Femur (tissue), 1 donor: ENCODE measurements at regions not wholly inside any gene's neighbourhood (a gene's known extent, or its start where the extent isn't known, plus 50 kb on each side); places are given as distances from the start of the nearest gene placed in this dataset.
"Not testable (repeated sequence)": the region's sequence is repeated elsewhere in the genome, so short reads cannot be mapped to it uniquely, and the experiment has no call there.

Experiments
- DNase-seq: peaks from one replicate; pipeline ENCODE4 v3.0.0-alpha.2; 2017

DNA sequence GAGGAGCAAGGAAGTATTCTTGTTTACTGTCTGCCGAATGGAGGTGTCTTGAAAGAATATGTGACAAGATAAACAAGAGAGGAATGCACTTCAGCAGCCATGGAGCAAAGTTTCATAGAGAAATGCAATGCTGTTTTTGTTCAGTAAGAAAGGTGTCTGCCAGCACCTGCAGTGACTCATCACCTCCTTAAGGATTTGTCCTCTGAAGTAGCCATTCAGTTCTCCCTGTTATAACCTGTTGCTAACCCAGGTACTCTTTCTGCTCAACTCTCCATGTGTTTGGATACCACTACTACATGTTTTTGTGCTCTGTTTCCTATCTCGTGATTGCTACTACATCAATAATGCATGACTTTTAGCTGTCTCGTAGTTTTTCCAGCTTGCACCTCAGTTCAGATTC, 328.9 kb downstream of the CHL1 start:
- DNase-seq = no peak

DNA sequence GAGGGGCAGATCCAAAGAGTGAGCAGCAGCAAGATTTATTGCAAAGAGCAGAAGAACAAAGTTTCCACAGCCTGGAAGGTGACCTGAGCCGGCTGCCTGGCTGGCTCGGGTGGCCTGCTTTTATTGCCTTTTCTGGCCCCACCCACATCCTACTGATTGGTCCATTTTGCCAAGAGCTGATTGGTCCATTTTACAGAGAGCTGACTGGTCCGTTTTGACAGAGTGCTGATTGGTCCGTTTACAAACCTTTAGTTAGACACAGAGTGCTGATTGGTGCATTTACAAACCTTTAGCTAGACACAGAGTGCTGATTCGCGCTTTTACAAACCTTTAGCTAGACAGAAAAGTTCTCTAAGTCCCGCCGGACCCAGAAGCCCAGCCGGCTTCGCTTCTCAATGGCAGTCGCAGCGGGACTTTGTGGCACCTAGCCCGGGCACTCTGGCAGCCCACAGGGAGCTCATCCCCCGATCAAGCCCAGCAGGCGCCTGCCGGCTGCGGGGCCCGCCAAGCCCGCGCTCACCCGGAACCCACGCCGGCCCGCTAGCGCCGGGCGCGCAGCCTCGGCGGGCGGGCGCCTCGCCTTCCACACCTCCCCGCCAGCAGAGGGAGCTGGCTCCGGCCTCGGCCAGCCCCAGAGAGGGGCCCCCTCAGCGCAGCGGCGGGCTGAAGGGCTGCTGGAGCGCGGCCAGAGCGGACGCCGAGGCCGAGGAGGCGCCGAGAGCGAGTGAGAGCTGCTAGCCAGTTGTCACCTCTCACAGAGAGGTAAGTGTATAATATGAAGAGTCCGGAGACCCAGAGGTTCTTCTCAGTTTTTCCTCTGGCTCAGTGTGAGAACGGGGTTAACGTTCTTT, 339.2 kb downstream of the CHL1 start:
- DNase-seq = peak; percentile 32

DNA sequence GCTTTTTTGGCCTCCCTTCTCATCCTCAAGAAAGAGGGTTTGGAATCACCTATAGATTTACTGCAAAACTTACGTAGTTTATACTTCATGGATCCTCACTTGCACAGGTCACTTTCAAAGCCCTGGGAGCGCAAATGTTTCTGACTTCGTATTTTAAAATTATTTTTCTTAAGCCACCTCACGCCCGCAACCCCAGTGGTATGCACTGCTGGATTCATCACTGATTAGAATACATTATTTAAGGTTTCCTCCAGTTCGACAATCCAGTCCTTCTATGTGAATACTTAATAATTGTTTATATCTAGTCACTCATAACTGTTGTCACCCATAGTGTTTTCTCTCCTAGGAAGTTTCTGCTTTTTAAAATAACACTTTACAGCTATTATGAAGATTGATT, 339.9 kb downstream of the CHL1 start:
- no peak for DNase-seq

DNA sequence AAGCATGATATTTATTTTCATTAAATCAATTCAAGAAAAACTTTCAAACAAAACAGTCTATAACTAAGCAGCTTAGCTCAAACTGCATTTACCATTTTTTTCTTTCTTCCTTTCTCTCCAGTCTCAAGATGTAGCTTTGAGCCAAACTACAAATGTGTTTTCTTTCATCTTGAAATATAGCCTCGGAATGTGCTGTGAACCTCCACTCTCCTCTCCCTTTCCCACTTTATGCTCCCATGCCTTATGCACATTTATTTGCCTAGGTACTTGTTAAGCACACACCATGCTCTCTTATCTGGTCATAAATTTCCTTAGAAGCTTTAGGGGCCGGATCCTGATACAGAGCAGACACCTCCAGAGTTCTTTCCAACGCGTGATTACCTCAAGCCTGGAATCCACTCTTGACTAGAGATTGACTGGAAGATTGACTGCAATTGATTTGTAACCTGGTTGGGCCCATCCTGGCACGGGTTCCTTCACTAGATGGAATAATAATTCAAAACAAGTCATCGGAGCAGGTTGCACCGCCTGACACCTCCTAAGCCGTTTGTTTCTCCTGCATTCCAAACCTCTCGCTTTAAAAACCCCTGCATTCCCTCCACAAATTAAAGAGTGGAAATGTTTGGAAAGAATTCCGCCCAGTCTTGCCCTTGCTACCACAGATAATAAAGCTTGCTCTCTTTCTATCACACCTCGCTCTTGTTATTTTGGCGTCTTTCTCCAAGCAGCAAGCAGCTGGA, 344.7 kb downstream of the CHL1 start:
- DNase-seq = no peak

DNA sequence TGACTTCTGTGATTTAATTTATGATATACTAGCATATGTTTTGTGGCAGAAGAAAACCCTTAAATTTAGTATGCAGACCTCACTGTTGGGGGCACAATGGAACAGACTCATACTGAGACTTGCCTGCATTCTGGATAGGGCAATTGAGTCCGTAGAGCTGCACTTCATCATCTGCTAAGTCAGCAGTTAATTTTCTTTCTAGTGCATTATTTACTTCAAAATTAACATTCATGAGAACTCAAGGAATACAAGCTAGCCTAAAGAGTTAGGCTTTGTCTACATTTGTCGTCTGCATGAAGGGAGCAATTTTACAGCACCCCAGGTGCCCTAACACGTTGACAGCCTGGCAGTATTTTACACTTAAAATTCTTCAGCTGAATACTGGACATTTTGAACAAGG, 345.5 kb downstream of the CHL1 start:
- DNase-seq = no peak

DNA sequence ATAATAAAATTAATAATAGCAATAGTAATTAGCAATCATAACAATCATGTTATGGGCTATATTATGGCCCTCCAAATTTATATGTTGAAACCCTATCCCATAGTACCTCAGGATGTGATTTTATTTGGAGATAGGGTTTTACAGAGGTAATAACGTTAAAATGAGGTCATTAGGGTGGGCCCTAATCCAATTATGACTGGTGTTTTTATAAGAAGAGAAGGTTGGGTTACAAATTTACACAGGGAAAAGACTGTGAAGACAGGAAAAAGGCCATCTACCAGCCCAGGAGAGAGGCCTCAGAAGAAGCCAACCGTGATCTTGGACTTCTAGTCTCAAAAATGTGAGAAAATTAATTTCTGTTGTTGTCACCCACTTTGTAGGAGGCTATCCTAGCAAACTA, 353.1 kb downstream of the CHL1 start:
- DNase-seq = no peak

DNA sequence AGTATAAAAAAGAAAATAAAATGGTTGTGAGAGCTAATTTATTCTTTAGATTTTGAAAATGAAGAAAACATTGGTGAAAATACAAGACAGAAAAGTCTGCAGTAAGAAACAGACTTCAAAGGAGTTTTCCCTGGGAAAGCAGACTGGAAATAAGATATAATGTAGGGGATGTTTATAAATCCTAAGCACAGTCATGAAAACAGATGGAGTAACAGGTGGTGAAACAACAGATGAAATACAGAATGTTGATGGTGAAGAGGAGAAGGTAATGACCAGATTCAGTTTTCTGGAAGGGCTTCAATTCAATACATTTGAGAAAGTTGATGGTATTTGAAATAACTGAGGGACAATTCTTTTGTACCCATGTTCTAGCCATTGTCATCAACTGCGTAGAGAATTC, 353.9 kb downstream of the CHL1 start:
- no peak for DNase-seq

DNA sequence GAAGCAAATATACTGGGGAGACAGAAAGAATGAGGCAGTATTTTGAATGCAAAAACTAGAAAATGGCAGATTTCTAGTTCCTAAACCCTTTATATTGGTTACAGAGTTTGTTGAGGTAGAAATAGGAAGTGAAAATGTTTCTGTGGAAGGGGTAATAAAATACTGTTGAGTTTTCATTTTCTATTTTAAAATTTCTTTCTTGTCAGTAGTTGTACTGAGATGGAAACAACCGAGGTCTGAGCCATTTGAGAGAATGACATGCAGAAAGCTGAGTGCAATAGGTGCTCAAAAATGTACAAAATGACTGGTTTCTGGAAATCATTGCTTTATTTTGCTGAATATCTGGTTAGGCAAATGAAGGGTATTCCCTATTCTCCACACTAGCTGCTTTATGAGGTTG, 361.4 kb downstream of the CHL1 start:
- no peak for DNase-seq

DNA sequence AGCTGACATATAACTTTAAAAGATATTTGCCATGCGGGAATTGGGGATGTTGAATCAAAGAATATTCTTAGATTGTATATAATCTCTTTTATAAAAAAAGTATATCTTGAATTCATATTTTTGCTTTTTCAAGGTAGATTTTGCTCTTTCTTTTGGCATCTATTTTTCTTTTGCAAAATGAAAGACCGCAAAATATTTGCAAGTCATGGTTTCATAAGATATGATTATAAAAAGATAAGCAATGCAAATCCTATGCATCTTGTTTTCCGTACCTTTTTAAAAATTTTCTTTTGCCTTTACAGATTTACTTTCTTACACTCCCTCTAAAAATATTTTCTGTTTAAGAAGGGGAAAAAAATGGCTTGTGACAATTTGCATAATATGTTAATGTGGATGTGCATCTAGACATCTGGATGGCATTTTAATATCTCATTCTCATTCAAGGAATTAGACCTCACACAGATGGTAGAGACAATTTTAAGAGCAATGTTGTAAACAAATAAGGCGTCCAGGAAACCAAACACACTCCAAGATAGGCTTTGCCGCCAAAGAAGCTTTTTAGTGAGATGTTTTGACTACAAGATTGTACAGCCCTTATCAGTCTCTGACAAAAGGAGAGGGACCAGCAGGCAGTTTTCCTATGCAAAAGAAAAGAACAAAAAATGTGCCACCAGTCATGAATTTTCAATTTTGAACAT, 371.1 kb downstream of the CHL1 start:
- DNase-seq = no peak

DNA sequence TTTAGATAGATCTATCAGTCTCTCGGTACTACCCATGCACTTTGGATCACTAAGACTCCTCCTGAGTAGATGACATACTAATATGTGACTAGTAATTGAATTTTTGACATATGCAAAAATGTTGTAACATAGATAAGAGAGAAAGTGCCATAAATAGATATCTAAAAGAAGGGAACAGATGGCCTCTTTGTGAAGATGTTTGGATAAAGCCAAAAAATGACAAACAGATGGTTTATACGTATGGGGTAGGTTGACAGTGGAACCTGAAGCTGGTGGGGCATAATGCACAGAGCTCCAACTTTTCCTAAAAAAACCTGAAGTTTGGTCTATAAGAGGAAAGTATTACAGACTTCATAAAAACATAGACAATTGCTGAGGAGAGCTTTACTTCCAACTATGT, 383.0 kb downstream of the CHL1 start:
- not testable (repeated sequence) for DNase-seq

DNA sequence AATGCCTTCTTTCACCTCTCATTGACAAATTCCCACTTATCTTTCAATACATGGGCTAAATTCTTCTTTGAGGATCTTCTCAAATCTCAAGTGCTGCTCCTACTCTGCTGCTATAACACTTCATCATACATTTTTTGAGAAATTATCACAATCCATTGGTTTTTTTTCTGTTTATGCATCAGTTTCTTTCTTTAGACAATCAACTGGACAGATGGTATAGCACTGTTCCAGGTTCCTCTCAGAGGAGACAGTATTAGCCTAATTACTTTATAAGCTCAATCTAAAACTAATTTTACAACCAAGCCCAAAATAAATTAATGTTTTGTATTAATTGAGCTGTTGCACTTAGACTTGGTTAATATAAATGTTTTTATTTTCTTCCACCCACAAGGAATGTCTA, 392.5 kb downstream of the CHL1 start:
- DNase-seq = not testable (repeated sequence)

DNA sequence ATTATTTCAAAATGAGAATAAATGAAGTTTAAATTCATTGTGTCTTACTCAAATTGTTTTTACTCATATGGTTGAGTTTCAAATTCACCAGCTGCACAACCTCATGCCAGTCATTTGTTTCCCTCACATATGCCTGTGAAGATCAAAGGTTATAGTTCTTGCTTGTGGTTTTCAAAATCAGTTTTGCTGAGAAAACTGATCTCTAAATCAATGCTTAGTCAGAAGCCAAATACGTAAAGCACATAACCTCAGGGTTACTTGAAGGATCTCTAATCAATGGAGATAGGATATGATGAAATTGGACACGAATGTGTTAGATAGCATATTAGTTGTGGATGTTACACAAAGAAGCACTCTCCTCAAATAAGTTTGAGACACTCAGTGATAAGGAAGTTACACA, 400.7 kb downstream of the CHL1 start:
- not testable (repeated sequence) for DNase-seq

DNA sequence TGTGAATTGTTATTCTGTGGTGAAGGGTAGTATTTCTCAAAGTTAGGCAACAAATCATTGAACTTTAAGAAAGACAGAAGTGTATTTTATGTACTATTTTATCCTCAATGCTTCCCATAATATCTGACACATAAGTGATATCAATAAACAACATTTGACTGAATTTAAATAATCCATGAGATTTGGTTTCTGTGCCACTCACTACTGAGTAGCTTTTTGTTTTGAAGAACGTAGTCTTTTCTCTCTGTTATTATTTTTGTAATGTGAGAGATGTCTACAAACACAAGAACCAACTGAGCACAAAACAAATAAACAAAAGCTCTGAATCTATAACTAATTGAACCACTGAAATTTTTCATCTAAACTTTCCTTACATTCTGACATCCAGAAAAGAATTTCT, 401.2 kb downstream of the CHL1 start:
- DNase-seq = not testable (repeated sequence)

DNA sequence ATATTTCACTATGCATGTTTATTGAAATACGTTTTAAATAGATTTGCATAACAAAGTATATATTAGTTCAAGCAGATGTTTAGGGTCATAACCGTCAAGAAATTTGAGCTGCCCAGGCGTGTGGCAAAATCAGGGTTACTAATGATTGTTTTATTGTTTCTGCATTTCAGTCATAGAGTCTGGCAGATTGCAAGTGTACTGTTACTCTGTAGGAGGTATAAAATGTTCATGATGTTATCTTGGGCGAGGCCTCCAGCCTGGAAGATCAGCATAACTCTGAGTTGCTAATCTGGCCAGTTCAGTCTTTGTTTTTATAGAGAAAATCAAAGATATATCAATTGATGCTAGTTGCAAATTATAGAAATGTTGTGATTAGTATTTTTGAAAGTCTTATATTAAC, 410.9 kb downstream of the CHL1 start:
- DNase-seq = not testable (repeated sequence)

DNA sequence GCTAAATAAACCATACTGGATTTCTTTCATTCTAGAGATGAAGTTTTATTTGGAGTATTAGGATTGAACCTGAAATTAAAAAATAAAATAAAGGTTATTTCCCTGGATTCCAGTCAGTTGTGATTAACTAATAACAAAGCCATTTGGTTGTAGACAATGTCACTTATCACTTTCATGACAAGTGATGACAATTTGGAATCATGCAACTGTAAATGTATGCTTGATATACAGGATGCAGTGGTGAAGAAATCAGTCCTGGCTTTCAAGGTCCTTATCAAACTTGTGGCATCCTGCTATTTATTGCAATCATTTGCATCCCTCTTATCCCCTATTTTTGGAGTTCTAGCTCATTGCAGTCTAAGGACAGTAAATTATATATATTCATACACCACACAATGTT, 425.2 kb downstream of the CHL1 start:
- DNase-seq = no peak

DNA sequence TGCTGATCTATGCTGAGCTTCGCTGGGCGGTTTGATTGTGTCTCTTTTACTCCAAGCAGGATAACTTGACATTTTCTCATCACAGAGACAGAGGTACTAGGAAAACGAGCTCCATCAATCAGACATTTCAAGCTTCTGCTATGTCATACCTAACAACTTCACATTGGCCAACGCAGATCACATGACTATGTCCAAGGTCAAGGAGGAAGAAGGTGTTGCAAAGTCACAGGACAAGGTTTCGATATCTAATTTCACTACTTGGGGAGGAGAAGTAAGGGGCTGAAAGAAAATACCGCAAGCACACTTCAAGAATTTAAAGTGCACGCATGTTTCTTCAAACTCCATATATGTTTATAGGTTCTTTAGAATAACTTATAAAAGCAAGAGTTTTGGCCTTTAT, 425.8 kb downstream of the CHL1 start:
- DNase-seq = no peak

DNA sequence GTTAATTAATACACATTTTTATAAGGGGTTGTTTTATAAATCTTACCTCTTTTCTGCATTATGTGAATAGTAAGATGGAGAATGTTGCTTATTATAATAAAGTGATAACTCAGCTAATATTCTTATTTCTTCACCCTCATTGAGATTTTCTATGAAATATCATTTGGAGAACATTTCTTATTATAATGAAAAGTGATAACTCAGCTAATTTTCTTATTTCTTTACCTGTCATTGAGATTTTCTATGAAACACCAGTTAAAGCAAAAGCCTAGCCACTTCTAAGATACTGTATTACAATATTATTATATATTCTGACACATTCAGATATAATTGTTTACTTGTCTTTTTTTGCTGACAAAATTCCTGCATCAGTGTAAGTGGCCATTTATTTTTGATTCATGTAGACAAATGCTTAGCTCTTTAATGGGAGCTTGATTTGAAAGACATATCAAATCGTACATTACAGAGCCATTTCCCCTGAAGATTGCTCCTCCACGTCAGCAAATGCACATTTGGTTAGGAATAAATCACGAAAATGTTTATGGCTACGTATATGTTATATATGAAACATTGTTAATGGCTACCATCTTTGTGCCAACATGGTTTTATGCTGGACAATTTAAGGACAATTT, 427.5 kb downstream of the CHL1 start:
- no peak for DNase-seq

DNA sequence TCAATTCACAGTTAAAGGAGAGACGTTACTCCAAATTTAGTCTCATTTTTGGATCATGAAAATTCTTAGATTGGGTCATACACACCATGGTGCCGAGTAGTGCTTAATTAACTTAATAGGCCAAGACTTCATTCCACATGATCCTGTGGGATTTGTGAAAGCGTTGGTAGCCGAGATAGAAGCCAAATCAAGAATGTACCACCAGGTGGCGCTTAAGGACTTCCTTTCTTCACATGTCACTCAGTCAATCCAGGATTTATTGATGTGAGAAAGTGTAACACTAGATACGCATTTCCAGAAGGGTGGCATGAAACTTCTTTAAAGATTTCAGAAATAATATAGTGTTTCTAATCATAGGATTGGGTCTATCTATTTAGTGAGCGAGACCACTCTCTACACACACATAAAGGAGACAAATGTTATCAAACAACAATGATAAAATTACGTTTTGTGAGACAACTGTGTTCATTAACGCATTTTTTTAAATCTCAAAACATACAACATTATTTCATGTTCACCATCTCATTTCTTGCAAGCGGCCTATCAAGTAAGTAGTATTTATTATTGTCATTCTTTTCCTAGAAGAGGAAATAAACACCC, 436.1 kb downstream of the CHL1 start:
- peak; percentile 51 for DNase-seq

DNA sequence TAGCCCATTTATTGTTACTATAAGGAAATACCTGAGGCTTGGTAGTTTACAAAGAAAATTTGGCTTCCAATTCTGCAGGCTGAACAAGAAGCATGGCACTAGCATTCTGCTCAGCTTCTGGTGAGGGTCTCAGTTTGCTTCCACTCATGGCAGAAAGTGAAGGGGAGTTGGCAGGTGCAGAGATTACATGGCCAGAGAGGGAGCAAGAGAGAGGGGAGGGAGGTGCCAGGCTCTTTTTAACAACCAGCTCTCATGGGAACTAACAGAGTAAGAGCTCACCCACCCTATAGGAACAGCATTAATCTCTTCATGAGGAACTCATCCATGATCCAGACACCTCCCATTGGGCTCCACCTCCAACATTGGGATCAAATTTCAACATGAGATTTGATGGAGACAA, 437.9 kb downstream of the CHL1 start:
- DNase-seq = no peak

DNA sequence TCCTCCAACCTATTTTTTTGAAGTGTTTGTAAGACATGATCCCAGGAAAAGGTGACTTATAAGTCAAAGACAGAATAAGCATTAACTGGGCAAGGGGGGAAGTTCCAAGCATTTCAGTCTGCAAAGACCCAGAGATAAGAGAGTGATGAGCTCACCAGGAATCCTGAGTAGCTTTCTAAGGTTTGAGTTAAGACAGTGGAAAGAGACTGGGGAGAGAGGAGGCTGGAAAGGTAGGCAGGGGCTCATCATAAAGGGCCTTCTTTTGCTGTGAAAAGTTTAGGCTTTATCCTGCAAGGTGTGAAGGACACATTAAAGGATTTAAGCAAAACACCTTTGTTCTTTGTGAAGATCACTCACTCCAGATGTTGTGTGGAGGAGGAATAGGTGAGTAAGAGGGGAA, 438.8 kb downstream of the CHL1 start:
- no peak for DNase-seq

DNA sequence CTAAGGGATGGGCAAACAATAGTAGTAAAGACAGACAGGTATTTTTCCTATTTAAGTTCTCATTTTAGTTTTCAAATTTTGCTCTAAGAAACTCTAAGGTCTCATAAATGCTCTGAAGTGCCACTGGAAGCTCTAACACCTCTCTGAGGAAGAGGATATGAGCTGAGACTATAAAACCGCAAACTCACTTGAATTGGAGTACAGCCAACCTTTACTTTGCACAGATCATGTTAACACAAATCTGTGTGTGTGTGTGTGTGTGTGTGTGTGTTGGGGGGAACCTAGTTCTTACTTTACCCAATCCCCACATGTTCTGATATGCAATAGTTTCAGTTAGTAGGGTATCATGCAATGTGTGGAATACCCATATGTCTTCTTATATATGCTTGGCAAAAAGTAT, 446.8 kb downstream of the CHL1 start:
- DNase-seq = no peak

DNA sequence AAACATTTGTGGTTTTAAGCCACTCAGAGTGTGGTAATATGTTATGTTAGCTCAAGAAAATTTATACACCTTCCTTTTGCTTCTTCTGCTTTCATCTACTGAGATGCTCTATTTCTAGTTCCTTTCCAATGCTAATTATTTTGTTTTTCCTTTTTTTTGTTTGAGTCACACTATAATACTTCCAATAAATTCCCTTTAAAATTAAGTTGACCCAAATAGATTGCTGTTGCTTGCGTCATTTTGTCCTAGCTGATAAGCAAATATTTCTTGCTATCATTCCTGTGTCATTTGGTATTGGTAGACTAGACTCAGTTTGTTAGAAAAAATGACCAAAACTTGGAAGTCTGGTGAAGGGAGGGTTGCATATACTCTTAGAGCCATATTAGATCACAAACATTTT, 437.0 kb upstream of the CNTN6 start:
- DNase-seq = no peak

DNA sequence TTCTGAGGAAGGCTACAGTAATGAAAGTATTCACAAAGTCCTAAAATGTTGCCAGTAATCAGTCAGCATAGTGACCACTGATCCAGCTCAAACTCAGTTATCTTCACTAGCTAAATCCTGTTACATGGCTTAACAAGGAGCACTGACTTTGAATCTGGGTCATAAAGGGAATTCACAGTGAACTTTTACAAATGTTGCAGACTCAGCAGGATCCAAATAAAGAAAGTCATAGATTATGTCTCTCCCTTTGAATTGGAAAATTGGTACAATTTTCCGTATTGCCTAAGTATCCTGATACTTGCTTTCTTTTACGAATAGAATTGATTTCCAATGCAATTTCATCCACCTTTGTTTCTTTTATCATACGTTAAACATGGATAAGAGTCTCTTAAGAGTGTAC, 431.5 kb upstream of the CNTN6 start:
- DNase-seq = no peak
